Activated CD4-positive, alpha-beta T cell treated with anti-CD3 and anti-CD28 coated beads for 36 hours (primary cell): ENCODE measurements at regions not wholly inside any gene's neighbourhood (a gene's known extent, or its start where the extent isn't known, plus 50 kb on each side); places are given as distances from the start of the nearest gene placed in this dataset.

ENCODE experiments used
- ATAC-seq: fragments of 200-7000 bp; cut with Tn5 transposase; one replicate; pipeline ENCODE4 v1.10.0; 2021; ENCODE audit warnings: mild to moderate bottlenecking, moderate library complexity
- CTCF ChIA-PET: fragments of 350-600 bp; sonication (Branson Sonifier 250); formaldehyde crosslinking; loops from one replicate; lab custom pipeline; 2021; ENCODE audit warnings: antibody characterized with exemption; lab: Charles Lee
- POLR2A ChIA-PET: fragments of 350-600 bp; sonication (Branson Sonifier 250); formaldehyde crosslinking; loops from one replicate; lab custom pipeline; 2021; ENCODE audit warnings: antibody characterized with exemption, inconsistent platforms; lab: Charles Lee
- DNase-seq: peaks from one replicate; pipeline ENCODE4 v3.0.0-alpha.2; 2020
- H3K27ac Mint-ChIP-seq: one replicate; pipeline ENCODE4 v1.8.0; 2021; ENCODE audit warnings: mixed read lengths
- H3K27me3 Mint-ChIP-seq: one replicate; pipeline ENCODE4 v1.8.0; 2021; ENCODE audit warnings: mixed read lengths
- H3K36me3 Mint-ChIP-seq: one replicate; pipeline ENCODE4 v1.8.0; 2021; ENCODE audit warnings: low read depth, mixed read lengths
- H3K4me1 Mint-ChIP-seq: one replicate; pipeline ENCODE4 v1.8.0; 2021; ENCODE audit warnings: mixed read lengths
- H3K4me3 Mint-ChIP-seq: one replicate; pipeline ENCODE4 v1.8.0; 2021; ENCODE audit warnings: mild to moderate bottlenecking, moderate library complexity, mixed read lengths
- H3K9me3 Mint-ChIP-seq: one replicate; pipeline ENCODE4 v1.8.0; 2021; ENCODE audit warnings: low read depth, mixed read lengths
- intact Hi-C, 2 experiments: fragments of 100-400 bp; cut with DNase I in 1 of 2; cut with micrococcal nuclease in 1 of 2; formaldehyde crosslinking; loops; one replicate each; pipeline versions ENCODE4 v1.14.2 to v1.15.1; 2022 to 2024; cut with DNase I, micrococcal nuclease

- no peak for DNase-seq
Measured at GRCh38 chrX:7244405-7244804, 96.5 kb upstream of the PUDP start.

GRCh38 chrX:7242613-7243012 lies 94.7 kb upstream of the PUDP start:
- Mint-ChIP-seq H3K4me3 (no peak overlapping the region), H3K4me1 (no peaks in the 10 kb centered on the region), H3K27me3 (no peaks in the 10 kb centered on the region), H3K27ac (no peak overlapping the region), H3K36me3 (no peaks in the 10 kb centered on the region), H3K9me3 (no peaks in the 10 kb centered on the region)
- ChIA-PET CTCF (no interaction called here), POLR2A (no interaction called here)
- DNase-seq (no peak), ATAC-seq (no peak)
- intact Hi-C loops = no loop called here

More at GRCh38 chrX:7244405-7244804, 96.5 kb upstream of the PUDP start:
- no peak overlapping the region for H3K4me3 Mint-ChIP-seq
- POLR2A ChIA-PET = no interaction called here
- intact Hi-C loops = no loop called here
- no peak for ATAC-seq
- no peaks in the 10 kb centered on the region for H3K36me3 Mint-ChIP-seq
- CTCF ChIA-PET = no interaction called here
- no peaks in the 10 kb centered on the region for H3K4me1 Mint-ChIP-seq
- no peak overlapping the region for H3K27ac Mint-ChIP-seq
- no peaks in the 10 kb centered on the region for H3K27me3 Mint-ChIP-seq
- no peaks in the 10 kb centered on the region for H3K9me3 Mint-ChIP-seq

GRCh38 chrX:7240929-7241328 lies 93.0 kb upstream of the PUDP start:
- ChIA-PET CTCF (no interaction called here), POLR2A (no interaction called here)
- Mint-ChIP-seq H3K4me1 (no peaks in the 10 kb centered on the region), H3K27me3 (no peaks in the 10 kb centered on the region), H3K27ac (no peak overlapping the region), H3K4me3 (no peak overlapping the region), H3K9me3 (no peaks in the 10 kb centered on the region), H3K36me3 (no peaks in the 10 kb centered on the region)
- DNase-seq (no peak), ATAC-seq (no peak)
- intact Hi-C loops = no loop called here

- Mint-ChIP-seq H3K27me3 (no peaks in the 10 kb centered on the region), H3K9me3 (no peaks in the 10 kb centered on the region), H3K27ac (no peak overlapping the region), H3K4me1 (no peaks in the 10 kb centered on the region), H3K4me3 (no peak overlapping the region), H3K36me3 (no peaks in the 10 kb centered on the region)
- intact Hi-C loops = no loop called here
- DNase-seq (no peak), ATAC-seq (no peak)
- ChIA-PET CTCF (interaction anchor here (0.9 kb wide), 1 partner anchor 34 kb away, joined by 5 read pairs; no protein-coding TSS in a partner anchor), POLR2A (no interaction called here)
Measured at GRCh38 chrX:7235071-7235470, 87.1 kb upstream of the PUDP start.

GRCh38 chrX:7233580-7234406 lies 85.8 kb upstream of the PUDP start:
- H3K4me3 Mint-ChIP-seq = no peak overlapping the region
- intact Hi-C loops = no loop called here
- POLR2A ChIA-PET = no interaction called here
- no peak for ATAC-seq
- no peaks in the 10 kb centered on the region for H3K36me3 Mint-ChIP-seq
- no peaks in the 10 kb centered on the region for H3K9me3 Mint-ChIP-seq
- no peak for DNase-seq
- no peak overlapping the region for H3K27ac Mint-ChIP-seq
- H3K4me1 Mint-ChIP-seq = no peaks in the 10 kb centered on the region
- H3K27me3 Mint-ChIP-seq = no peaks in the 10 kb centered on the region
- CTCF ChIA-PET = no interaction called here

GRCh38 chrX:7228226-7228625 lies 80.3 kb upstream of the PUDP start:
- Mint-ChIP-seq H3K9me3 (no peaks in the 10 kb centered on the region), H3K27me3 (no peaks in the 10 kb centered on the region), H3K36me3 (no peaks in the 10 kb centered on the region), H3K4me1 (no peaks in the 10 kb centered on the region), H3K27ac (no peak overlapping the region), H3K4me3 (no peak overlapping the region)
- CTCF ChIA-PET = no interaction called here
- ATAC-seq (no peak), DNase-seq (no peak)
- intact Hi-C loops = no loop called here
- POLR2A ChIA-PET = no interaction called here

GRCh38 chrX:7225338-7225737 lies 77.4 kb upstream of the PUDP start:
- H3K27ac Mint-ChIP-seq = no peak overlapping the region
- intact Hi-C loops = no loop called here
- peaks cover 2% of the 10 kb centered on the region for H3K9me3 Mint-ChIP-seq
- ChIA-PET POLR2A (no interaction called here), CTCF (no interaction called here)
- ATAC-seq (no peak), DNase-seq (no peak)
- no peaks in the 10 kb centered on the region for H3K27me3 Mint-ChIP-seq
- no peak overlapping the region for H3K4me3 Mint-ChIP-seq
- H3K36me3 Mint-ChIP-seq = no peaks in the 10 kb centered on the region
- H3K4me1 Mint-ChIP-seq = no peaks in the 10 kb centered on the region

GRCh38 chrX:7223271-7223670 lies 75.3 kb upstream of the PUDP start:
- Mint-ChIP-seq H3K36me3 (no peaks in the 10 kb centered on the region), H3K27me3 (no peaks in the 10 kb centered on the region), H3K9me3 (peaks cover 2% of the 10 kb centered on the region), H3K4me3 (no peak overlapping the region), H3K4me1 (no peaks in the 10 kb centered on the region), H3K27ac (no peak overlapping the region)
- ATAC-seq (no peak), DNase-seq (no peak)
- CTCF ChIA-PET = interaction anchor here (0.6 kb wide), 1 partner anchor 122 kb away, joined by 5 read pairs; no protein-coding TSS in a partner anchor
- POLR2A ChIA-PET = no interaction called here
- intact Hi-C loops = no loop called here

GRCh38 chrX:7220121-7220520 lies 72.2 kb upstream of the PUDP start:
- intact Hi-C loops = no loop called here
- H3K4me1 Mint-ChIP-seq = no peaks in the 10 kb centered on the region
- H3K9me3 Mint-ChIP-seq = peaks cover 2% of the 10 kb centered on the region
- no peak overlapping the region for H3K27ac Mint-ChIP-seq
- no peak overlapping the region for H3K4me3 Mint-ChIP-seq
- no peaks in the 10 kb centered on the region for H3K27me3 Mint-ChIP-seq
- ATAC-seq = no peak
- no peaks in the 10 kb centered on the region for H3K36me3 Mint-ChIP-seq
- POLR2A ChIA-PET = no interaction called here
- no peak for DNase-seq
- CTCF ChIA-PET = interaction anchor here (1.1 kb wide), 1 partner anchor 8 kb away, joined by 3 read pairs; no protein-coding TSS in a partner anchor

GRCh38 chrX:7219153-7219705 lies 71.3 kb upstream of the PUDP start:
- DNase-seq (no peak), ATAC-seq (no peak)
- no peaks in the 10 kb centered on the region for H3K27me3 Mint-ChIP-seq
- H3K4me1 Mint-ChIP-seq = no peaks in the 10 kb centered on the region
- ChIA-PET POLR2A (no interaction called here), CTCF (no interaction called here)
- peaks cover 2% of the 10 kb centered on the region for H3K9me3 Mint-ChIP-seq
- H3K27ac Mint-ChIP-seq = no peak overlapping the region
- H3K36me3 Mint-ChIP-seq = no peaks in the 10 kb centered on the region
- H3K4me3 Mint-ChIP-seq = no peak overlapping the region
- intact Hi-C loops = no loop called here

GRCh38 chrX:7218321-7219152 lies 70.6 kb upstream of the PUDP start:
- ChIA-PET POLR2A (no interaction called here), CTCF (no interaction called here)
- Mint-ChIP-seq H3K36me3 (no peaks in the 10 kb centered on the region), H3K27ac (no peak overlapping the region), H3K4me3 (no peak overlapping the region), H3K27me3 (no peaks in the 10 kb centered on the region), H3K9me3 (peaks cover 2% of the 10 kb centered on the region), H3K4me1 (no peaks in the 10 kb centered on the region)
- DNase-seq = no peak
- no peak for ATAC-seq
- intact Hi-C loops = no loop called here
